GM12872 (cell line): ENCODE measurements at regions not wholly inside any gene's neighbourhood (a gene's known extent, or its start where the extent isn't known, plus 50 kb on each side); places are given as distances from the start of the nearest gene placed in this dataset.

ENCODE experiments used
- TF ChIP-seq, protein P1 (sequence below): IDR thresholded peaks from 3 replicates; pipeline ENCODE4 v1.5.1; 2011; ENCODE audit warnings: low read depth, mild to moderate bottlenecking, low read length, moderate library complexity; ENCODE audit not compliant: insufficient read depth

DNA sequence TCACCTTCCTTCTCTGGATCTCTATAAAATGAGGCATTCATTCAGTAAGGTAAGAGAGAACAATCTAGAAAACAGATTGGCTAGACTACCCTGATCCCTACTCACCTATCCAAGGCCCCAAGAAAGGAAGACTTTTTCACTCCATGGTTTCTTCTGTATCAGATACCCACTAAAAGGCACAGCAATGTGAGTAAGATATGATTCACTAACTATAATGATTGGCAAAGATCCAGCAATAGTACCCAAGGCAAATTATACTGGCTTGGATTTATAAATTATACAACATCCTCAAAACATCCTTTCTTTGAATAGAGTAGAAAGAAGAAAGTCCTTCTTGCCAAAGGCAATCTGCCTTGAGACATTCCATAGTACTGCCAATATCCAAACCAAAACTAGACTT lies 1432.0 kb upstream of the GOT2 start:
- TF ChIP-seq, protein P1, sequence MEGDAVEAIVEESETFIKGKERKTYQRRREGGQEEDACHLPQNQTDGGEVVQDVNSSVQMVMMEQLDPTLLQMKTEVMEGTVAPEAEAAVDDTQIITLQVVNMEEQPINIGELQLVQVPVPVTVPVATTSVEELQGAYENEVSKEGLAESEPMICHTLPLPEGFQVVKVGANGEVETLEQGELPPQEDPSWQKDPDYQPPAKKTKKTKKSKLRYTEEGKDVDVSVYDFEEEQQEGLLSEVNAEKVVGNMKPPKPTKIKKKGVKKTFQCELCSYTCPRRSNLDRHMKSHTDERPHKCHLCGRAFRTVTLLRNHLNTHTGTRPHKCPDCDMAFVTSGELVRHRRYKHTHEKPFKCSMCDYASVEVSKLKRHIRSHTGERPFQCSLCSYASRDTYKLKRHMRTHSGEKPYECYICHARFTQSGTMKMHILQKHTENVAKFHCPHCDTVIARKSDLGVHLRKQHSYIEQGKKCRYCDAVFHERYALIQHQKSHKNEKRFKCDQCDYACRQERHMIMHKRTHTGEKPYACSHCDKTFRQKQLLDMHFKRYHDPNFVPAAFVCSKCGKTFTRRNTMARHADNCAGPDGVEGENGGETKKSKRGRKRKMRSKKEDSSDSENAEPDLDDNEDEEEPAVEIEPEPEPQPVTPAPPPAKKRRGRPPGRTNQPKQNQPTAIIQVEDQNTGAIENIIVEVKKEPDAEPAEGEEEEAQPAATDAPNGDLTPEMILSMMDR: no peak

DNA sequence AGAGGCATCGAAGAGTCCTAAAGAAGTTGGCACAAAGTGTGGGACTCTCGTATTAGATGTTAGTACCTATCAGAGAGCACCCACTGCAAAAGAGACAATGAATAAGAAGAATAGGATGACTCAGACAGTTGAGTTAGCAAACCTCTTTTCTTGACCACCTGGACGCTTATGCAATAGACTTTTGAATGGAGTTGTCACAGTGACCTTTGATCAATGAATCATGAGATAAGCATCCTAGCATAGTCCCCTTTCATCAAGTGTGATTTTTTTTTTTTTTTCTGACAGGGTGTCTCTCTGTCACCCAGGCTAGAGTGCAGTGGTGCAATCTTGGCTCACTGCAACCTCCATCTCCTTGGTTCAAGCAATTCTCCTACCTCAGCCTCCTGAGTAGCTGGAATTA lies 1417.9 kb upstream of the GOT2 start:
- TF ChIP-seq, protein P1: no peak

DNA sequence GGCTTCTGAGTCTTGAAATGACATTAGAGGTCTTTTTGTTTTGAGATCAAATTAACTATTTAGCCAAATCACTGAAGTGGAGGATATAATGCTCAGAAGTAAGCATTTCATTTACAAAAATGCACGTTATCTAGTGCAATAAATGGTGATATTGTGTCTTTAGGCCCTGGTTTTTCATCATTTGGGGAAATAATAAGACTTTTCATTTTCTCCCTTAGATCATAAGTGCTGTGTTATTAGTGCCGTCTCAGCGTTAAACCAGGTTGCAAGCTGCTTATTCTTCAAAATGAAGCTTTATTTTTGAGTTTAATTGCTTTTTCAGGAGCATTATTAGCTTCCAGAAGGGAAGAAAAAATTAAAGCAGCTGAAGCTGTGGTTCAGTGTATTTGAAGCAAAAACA lies 1416.8 kb upstream of the GOT2 start:
- TF ChIP-seq, protein P1: no peak

DNA sequence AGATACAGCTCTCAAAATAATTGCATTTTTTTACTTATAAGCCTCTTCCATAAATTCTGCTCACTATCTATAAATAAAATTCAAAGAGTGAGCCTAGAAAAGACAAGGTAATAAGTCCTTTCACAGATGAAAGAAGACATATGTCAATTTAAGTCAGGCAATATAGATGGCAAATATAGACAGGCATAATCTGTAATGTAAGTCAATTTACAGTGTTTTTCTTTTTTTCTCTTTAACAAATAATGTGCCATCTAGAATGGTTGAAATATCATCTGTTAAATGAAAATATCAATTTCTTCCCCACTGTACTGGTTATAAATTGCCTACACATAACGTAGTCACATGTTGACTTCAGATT lies 1409.2 kb upstream of the GOT2 start:
- TF ChIP-seq, protein P1: no peak

DNA sequence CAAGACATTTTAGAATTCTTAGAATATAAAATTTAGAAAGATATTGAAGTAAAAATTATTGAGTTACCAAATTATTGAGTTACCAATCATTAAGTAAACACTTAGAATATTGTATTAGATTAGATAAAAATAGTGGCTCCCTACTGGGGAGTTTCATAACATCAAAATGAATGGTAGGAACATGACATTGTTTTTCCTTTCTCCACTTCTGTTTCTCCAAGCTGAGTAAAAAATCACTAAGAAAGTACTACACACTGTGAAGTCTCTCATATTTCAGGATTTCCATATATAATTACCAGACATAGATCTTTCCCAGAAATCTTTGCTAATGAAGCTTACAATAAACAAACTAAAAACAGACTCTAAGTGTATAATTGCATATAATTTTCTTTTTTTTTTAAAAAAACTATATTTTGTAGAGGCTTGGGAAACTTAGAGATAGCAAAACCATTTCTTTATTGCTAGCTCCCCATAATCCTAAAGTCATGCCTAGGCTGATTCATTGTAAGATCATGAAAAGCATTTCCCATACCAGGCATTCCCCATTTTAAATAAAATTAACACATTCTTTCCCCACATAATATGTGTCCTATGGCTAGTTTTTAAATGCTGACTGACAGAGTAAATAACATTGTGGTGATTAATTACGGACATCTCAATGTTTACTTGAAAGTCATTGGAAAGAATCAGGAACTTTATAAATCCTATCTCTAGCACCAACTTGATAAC lies 1408.7 kb upstream of the GOT2 start:
- TF ChIP-seq, protein P1: no peak

DNA sequence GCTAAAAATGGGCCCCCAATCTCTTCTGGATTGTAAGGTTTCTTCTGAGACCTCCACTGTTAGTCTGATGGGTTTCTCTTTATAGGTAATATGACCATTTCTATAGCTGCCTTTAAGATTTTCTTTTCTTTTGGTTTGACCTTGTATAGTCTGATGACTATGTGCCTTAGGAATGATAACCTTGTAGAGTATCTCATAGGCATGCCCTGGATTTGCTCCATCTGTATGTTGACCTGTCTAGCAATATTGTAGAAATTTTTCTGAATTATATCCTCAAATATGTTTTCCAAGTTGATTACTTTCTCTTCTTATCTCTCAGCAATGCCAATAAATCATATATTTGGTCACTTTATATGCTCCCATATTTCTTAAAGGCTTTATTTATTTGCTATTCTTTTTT lies 1403.8 kb upstream of the GOT2 start:
- TF ChIP-seq, protein P1: no peak

DNA sequence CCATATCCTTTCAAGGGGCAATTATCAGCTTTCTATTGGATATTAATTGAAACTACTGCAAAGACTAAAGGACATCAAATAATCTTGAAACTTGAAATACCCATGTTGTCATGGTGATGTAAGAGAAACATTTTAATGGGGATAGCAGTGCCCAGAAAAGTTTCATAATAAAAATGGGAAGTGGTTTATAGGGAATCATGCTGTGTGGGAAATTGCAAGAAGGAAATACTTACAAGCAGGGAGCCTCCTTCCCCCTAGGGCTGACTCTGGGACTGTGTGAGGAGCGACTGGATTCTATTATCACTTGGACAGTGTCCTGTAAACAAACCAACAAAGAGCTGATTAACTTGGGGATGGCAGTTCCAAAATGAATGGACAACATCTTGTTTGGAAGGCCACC lies 1393.1 kb upstream of the GOT2 start:
- TF ChIP-seq, protein P1: no peak
